Tibial artery (tissue), 4 donors: ENCODE measurements at regions not wholly inside any gene's neighbourhood (a gene's known extent, or its start where the extent isn't known, plus 50 kb on each side); places are given as distances from the start of the nearest gene placed in this dataset.

Source experiments
- DNase-seq, 2 donors: peaks; one replicate each; pipeline ENCODE4 v3.0.0-alpha.2; 2019
- H3K27ac ChIP-seq, 2 donors: fragments of 200-600 bp; sonication (generic) in 1 of 2; 1 replicate in 1 of 2; 2 replicates in 1 of 2; pipeline ENCODE4 v1.5.1; 2018 to 2019; ENCODE audit warnings: mild to moderate bottlenecking in 1 of 2
- H3K27me3 ChIP-seq, 2 donors: fragments of 200-600 bp; sonication (generic) in 1 of 2; one replicate each; pipeline versions ENCODE4 v1.5.1 to v1.6.0; 2016 to 2019
- H3K36me3 ChIP-seq, 3 donors: fragments of 200-600 bp; sonication (generic) in 2 of 3; one replicate each; pipeline ENCODE4 v1.5.1; 2016 to 2019; ENCODE audit warnings: mild to moderate bottlenecking in 2 of 3
- H3K4me1 ChIP-seq, 4 donors: fragments of 200-600 bp; sonication (generic) in 2 of 4; 1 replicate in 3 of 4; 2 replicates in 1 of 4; pipeline ENCODE4 v1.5.1; 2016 to 2019
- H3K4me3 ChIP-seq, 2 donors: fragments of 200-600 bp; sonication (generic) in 1 of 2; 1 replicate in 1 of 2; 2 replicates in 1 of 2; pipeline ENCODE4 v1.5.1; 2018 to 2019; ENCODE audit warnings: mild to moderate bottlenecking in 2 of 2
- H3K9me3 ChIP-seq, 3 donors: fragments of 200-600 bp; sonication (generic) in 1 of 3; one replicate each; pipeline ENCODE4 v1.5.1; 2016 to 2019
- CTCF ChIP-seq, 2 experiments: fragments of 200-600 bp in 1 of 2; fragments of 450-650 bp in 1 of 2; IDR thresholded peaks; one replicate each; pipeline ENCODE4 v1.5.1; 2017 to 2019; ENCODE audit warnings: antibody characterized with exemption in 2 of 2, mild to moderate bottlenecking in 1 of 2, moderate library complexity in 1 of 2
- intact Hi-C: fragments of 100-400 bp; cut with DNase I; formaldehyde crosslinking; loops from one replicate; pipeline ENCODE4 v1.15.0; 2023; ENCODE audit warnings: low total_unique reads

GRCh38 chr15:35679186-35679585, 133.2 kb upstream of the DPH6 start:
- Histone ChIP-seq H3K27ac (no peak overlapping the region), H3K27me3 (no peaks in the 10 kb centered on the region), H3K9me3 (no peaks in the 10 kb centered on the region), H3K4me1 (peaks cover 0 to 27% (median 11%) of the 10 kb centered on the region in 4 donors), H3K36me3 (no peaks in the 10 kb centered on the region), H3K4me3 (no peak overlapping the region)
- TF ChIP-seq CTCF (IDR thresholded peaks at IDR 0.05), result no peak
- DNase-seq, result no peak
- intact Hi-C loops, result no loop called here

- intact Hi-C loops, result no loop called here
- no peak for TF ChIP-seq CTCF (IDR thresholded peaks at IDR 0.05)
- H3K27me3 ChIP-seq, result no peaks in the 10 kb centered on the region
- H3K36me3 ChIP-seq, result no peaks in the 10 kb centered on the region
- H3K9me3 ChIP-seq, result no peaks in the 10 kb centered on the region
- DNase-seq, result no peak
- peaks cover 0 to 27% (median 11%) of the 10 kb centered on the region in 4 donors for H3K4me1 ChIP-seq
- H3K4me3 ChIP-seq, result no peak overlapping the region
- H3K27ac ChIP-seq, result peak overlapping the region in 1 of 2 donors; percentile 4
Observed at GRCh38 chr15:35680951-35681350, 135.0 kb upstream of the DPH6 start.

GRCh38 chr15:35686347-35686746, 140.4 kb upstream of the DPH6 start:
- H3K27ac ChIP-seq, result no peak overlapping the region
- H3K4me1 ChIP-seq, result peaks cover 0 to 22% (median 5%) of the 10 kb centered on the region in 4 donors
- no peak for DNase-seq
- H3K9me3 ChIP-seq, result no peaks in the 10 kb centered on the region
- no peaks in the 10 kb centered on the region for H3K36me3 ChIP-seq
- intact Hi-C loops, result no loop called here
- TF ChIP-seq CTCF (IDR thresholded peaks at IDR 0.05), result no peak
- H3K4me3 ChIP-seq, result no peak overlapping the region
- H3K27me3 ChIP-seq, result no peaks in the 10 kb centered on the region

- intact Hi-C loops, result no loop called here
- peak overlapping the region; percentile 77 to 79 for H3K27ac ChIP-seq
- no peak for TF ChIP-seq CTCF (IDR thresholded peaks at IDR 0.05)
Observed at GRCh38 chr15:35689266-35689665, 143.3 kb upstream of the DPH6 start.

GRCh38 chr15:35690089-35690488, 144.1 kb upstream of the DPH6 start:
- no peak for DNase-seq
- Histone ChIP-seq H3K27me3 (no peaks in the 10 kb centered on the region), H3K4me1 (peaks cover 0 to 47% (median 24%) of the 10 kb centered on the region in 4 donors), H3K27ac (peak overlapping the region; percentile 77 to 79), H3K36me3 (no peaks in the 10 kb centered on the region), H3K9me3 (no peaks in the 10 kb centered on the region), H3K4me3 (peak overlapping the region in 1 of 2 donors; percentile 3)
- intact Hi-C loops, result no loop called here
- TF ChIP-seq CTCF (IDR thresholded peaks at IDR 0.05), result no peak

More at GRCh38 chr15:35689266-35689665, 143.3 kb upstream of the DPH6 start:
- Histone ChIP-seq H3K9me3 (no peaks in the 10 kb centered on the region), H3K36me3 (no peaks in the 10 kb centered on the region), H3K4me1 (peaks cover 0 to 47% (median 24%) of the 10 kb centered on the region in 4 donors), H3K4me3 (no peak overlapping the region), H3K27me3 (no peaks in the 10 kb centered on the region)
- DNase-seq, result no peak

DNA sequence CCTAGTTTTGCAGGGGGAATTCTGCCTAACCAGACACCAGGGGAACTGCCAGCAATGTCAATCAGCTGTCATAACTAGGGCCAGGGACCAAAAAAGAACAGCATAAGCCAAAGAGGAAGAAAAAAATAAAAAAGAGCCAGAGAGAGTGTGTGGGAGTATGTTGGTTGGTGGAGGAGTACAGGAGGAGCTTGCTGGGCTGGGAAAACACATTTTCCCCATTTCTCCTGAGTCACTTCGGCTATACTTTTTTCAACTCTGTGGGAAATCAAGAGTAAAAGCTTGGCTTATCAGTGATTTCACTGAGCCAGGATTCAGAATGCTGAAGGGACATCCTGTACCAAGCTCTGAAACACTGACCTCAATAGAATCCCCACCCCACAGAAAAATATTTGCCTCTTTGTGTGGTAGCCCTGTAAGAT, 144.7 kb upstream of the DPH6 start:
- DNase-seq, result peak; percentile 39 to 72
- peak overlapping the region in 1 of 2 donors; percentile 3 for H3K4me3 ChIP-seq
- no peaks in the 10 kb centered on the region for H3K36me3 ChIP-seq
- no peaks in the 10 kb centered on the region for H3K9me3 ChIP-seq
- intact Hi-C loops, result no loop called here
- H3K27me3 ChIP-seq, result no peaks in the 10 kb centered on the region
- H3K27ac ChIP-seq, result peak overlapping the region; percentile 77 to 79
- TF ChIP-seq CTCF (IDR thresholded peaks at IDR 0.05), result no peak
- H3K4me1 ChIP-seq, result peaks cover 0 to 47% (median 24%) of the 10 kb centered on the region in 4 donors
